ENCODE measurements at regions not wholly inside any gene's neighbourhood (a gene's known extent, or its start where the extent isn't known, plus 50 kb on each side); places are given as distances from the start of the nearest gene placed in this dataset.

DNA sequence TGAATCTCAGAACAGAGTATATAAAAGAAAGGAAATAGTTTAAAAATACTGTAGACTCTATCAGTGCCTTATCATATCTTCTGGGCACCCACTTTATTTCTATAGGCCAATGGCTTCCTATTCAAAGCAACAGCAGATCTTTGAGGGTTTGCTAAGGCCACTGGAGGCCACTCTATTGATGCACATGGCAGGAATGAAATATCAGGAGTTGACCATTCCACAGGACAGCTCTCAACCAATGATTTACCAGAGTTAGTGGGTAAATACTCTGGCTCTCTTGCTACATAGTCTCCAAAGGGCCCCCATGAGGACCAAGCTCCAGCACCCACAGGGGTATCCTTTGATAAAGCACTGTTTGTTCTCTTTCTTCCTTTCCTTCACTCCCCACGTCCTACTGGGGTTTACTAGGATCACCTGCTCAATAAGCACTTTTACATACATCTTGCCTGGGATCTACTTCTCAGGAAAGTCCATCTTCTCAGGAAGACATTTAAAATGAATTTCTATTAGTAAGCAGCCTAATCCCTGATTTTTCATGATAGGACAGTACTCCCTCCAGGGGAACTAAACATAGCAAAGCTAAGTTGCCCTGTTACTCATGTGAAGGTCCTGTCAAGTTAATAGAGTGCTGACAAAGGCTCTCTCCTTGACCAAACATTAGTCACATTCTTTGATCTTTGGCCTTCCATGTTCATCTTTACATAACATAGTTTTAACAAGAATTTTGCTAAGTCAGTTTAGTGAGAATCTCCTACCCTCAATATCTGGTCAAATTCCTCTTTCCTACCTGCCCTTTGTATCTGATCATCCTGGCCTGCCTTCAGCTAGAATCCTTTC lies 459.7 kb downstream of the GRXCR1 start:
- TF ChIP-seq GATA2 (IDR thresholded peaks at IDR 0.05; ENCODE audit: low read depth, low read length) (no peak), GATA3 (IDR thresholded peaks at IDR 0.05; ENCODE audit: low read depth, low read length) (no peak)

Measured in SH-SY5Y (cell line).